ENCODE measurements at regions not wholly inside any gene's neighbourhood (a gene's known extent, or its start where the extent isn't known, plus 50 kb on each side); places are given as distances from the start of the nearest gene placed in this dataset.
"Not testable (repeated sequence)": the region's sequence is repeated elsewhere in the genome, so short reads cannot be mapped to it uniquely, and the experiment has no call there.

- DNase-seq = no peak
These were observed 262.0 kb upstream of the RARB start for GRCh38 chr3:25166016-25166415.

DNA sequence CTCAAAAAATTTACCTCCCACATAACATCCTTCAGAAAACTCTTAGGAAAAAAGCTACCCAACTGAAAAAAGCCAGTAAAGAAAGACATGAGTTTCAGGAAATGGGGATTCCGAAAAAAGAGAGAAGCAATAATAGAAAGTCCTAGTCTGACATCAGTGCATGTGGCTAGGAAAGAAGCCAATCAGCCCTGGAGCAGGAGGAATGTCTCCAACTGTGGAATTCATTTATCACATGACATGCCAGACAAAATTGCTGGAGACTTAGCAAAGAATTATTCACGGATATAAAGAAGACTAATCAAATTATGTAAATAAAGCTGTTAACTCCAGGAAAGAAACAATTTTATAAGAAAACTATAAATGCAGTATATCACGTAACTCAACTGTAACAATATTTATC lies 258.9 kb upstream of the RARB start:
- no peak for DNase-seq

DNA sequence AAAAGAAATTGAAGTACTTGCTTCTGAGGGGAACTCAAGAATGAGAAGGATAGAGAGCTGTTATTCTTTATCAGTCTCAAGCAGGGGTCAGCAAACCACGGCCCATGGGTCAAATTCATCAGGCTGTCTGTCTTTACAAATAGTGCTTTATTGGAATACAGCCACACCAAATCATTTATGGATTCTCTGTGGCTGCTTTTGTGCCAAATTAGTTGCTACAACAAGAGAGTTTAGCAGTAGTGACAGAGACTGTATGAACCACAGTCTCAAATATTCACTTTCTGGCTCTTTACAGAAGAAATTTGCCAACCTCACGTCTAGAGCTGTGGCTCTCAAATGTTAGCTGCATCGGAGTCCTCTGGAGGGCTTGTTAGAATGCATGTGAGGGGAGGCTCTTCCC lies 258.0 kb upstream of the RARB start:
- DNase-seq = no peak

- no peak for DNase-seq
These were observed 256.8 kb upstream of the RARB start for GRCh38 chr3:25171118-25171807.

GRCh38 chr3:25171897-25172296 lies 256.2 kb upstream of the RARB start:
- DNase-seq = no peak

GRCh38 chr3:25173606-25174005 lies 254.5 kb upstream of the RARB start:
- DNase-seq = no peak

DNA sequence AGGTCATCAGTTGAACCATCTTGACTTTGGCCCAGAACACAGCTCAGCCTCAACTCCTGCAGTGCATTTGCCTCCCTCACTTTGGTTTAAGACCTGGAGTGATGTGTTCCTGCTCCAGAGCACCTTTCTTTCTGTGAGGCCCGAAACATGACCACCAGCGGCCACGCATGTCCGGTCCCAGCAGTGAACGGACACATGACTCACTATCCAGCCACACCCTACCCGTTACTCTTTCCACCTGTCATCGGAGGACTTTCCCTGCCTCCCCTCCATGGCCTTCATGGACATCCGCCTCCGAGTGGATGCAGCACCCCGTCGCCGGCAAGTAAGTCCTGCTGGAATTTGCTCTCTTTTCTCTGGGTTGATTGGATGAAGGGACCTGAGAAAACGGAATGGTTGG lies 253.8 kb upstream of the RARB start:
- no peak for DNase-seq

DNA sequence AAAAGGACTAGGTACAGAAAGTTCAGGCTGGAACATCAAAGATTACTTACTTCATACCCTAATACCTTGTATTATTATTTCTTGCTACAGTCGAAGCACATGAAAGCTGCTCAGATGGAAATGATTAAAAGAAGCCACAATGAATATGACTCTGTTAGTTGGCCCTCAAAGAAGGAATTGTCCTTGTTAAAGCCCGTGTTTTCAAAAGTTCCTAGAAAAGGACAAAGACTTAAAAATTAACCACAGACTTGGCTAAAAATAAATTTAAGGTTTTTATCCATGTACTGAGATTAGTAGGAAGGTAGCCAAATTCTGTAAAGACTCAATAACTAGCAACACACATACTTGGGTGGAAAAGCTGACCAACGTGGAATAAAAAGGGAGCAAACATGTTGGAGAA lies 251.0 kb upstream of the RARB start:
- no peak for DNase-seq

- no peak for DNase-seq
These were observed 249.4 kb upstream of the RARB start for GRCh38 chr3:25178672-25179071.

- no peak for DNase-seq
These were observed 247.0 kb upstream of the RARB start for GRCh38 chr3:25181096-25181495.

GRCh38 chr3:25182794-25183193 lies 245.3 kb upstream of the RARB start:
- peak; percentile 25 for DNase-seq

GRCh38 chr3:25184641-25185250 lies 243.3 kb upstream of the RARB start:
- DNase-seq = no peak

DNA sequence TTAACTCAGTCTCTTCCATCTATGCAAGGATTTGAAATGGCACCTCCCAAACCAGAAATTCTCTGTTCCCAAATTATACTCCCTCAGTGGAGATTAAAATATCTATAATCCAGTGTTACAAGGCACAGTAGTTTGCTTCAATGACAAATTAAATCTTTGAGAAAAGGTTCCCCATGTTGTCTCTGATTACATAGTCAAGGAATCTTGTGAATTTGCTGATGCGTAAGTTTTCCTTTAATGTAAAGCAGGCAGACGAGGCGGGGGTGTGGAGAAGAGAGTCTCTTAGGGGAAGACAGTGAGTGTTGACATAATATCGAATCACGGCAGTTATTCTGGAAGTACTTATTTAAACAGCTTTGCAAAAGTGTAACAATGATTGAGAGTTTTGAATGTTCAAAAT lies 236.4 kb upstream of the RARB start:
- no peak for DNase-seq

DNA sequence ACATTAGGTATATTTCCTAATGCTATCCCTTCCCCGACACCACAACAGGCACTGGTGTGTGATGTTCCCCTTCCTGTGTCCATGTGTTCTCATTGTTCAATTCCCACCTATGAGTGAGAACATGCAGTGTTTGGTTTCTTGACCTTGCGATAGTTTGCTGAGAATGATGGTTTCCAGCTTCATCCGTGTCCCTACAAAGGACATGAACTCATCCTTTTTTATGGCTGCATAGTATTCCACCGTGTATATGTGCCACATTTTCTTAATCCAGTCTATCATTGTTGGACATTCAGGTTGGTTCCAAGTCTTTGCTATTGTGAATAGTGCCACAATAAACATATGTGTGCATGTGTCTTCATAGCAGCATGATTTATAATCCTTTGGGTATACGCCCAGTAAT lies 228.5 kb upstream of the RARB start:
- not testable (repeated sequence) for DNase-seq

DNA sequence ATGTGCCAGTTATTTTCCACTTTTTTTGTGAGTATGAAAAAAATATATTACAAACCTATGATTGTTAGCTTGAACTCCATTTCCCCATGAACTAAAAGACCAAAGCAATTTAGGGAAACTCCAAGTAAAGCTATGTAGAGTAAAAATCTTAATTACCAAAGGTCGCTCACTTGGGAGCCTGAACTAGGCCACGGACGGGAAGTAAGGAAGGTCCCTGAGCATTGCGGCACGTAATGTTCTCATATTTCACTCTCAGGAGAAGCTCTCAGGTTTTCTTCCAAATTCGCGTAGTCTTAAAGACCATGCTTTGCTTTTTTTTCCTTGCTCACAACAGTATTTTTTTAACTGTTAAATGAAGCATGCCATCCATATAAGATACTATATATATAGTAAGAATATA lies 215.3 kb upstream of the RARB start:
- DNase-seq = no peak

GRCh38 chr3:25214034-25214433 lies 214.0 kb upstream of the RARB start:
- peak; percentile 42 for DNase-seq

DNA sequence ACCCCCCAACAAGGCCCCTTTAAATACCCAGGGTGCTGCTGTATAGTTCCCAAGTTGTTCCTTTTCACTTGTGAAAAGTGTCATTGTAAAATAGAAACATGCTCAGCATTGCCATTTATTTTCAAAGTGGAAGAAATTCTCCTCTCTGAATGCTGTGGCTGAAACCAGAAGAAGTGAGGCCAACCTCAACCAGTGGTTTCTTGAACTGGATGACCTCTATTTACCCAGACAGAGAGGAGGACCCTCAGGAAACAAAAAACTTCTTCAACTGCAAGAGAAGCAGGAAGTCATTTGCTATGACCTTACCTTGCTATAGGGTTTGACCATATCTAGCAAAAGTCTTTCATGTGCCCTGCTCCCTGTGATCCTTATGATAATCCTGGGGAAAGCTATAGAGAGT lies 209.7 kb upstream of the RARB start:
- DNase-seq = no peak

GRCh38 chr3:25226747-25227146 lies 201.3 kb upstream of the RARB start:
- DNase-seq = no peak

DNA sequence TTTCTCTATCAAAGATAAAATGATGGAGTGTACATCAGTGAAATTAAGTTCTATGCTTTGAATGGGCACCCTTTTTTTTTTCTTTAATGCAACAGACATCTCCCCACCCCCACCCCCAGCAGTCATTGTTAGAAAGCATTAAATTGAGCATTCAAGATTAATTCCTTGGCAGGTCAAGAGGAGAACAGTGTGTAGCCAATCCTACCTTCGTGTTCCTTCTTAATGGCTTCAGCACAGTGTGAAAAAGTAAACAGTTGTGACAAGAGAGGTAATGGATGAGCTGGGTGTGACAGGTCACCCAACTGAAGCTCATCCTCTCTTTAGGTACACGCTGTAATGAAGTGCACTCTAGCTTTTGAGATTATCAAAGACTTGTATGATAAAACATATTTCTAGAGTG lies 198.5 kb upstream of the RARB start:
- DNase-seq = no peak

DNA sequence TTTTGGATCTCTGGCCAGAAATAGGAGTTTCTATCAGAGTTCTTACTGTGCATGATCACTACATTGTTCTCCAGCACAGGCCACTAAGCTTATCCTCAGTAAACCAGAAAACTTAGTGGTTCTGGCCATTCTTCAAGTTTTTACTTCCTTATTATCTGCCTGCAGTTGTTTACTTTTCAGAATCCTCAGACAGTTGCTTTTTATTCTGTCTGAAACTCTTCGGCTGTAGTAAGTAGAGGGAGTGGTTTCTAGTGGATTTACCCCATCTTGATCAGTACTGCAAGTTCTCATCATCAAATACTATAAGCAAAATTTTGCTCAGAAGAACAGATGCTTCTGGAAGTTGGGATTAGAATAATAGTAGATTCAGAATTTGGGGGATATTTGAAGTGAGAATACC lies 193.0 kb upstream of the RARB start:
- no peak for DNase-seq

GRCh38 chr3:25235466-25235865 lies 192.6 kb upstream of the RARB start:
- no peak for DNase-seq

DNA sequence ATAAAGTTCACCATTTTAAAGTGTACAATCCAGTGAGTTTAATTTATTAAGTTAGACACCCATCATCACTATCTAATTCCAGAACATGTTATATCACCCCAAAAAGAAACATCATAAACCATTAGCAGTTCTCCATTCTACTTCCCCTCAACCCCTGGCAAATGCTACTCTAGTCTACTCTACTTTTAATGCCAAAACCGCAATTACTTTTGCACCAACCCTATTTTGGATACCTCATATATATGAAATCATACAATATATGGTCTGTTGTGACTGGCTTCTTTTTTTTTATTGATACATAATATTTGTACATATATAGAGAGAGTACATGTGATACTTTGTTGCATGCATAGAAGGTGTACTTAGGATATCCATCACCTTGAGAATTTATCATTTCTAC lies 190.5 kb upstream of the RARB start:
- no peak for DNase-seq

- no peak for DNase-seq
These were observed 189.0 kb upstream of the RARB start for GRCh38 chr3:25239042-25239441.

DNA sequence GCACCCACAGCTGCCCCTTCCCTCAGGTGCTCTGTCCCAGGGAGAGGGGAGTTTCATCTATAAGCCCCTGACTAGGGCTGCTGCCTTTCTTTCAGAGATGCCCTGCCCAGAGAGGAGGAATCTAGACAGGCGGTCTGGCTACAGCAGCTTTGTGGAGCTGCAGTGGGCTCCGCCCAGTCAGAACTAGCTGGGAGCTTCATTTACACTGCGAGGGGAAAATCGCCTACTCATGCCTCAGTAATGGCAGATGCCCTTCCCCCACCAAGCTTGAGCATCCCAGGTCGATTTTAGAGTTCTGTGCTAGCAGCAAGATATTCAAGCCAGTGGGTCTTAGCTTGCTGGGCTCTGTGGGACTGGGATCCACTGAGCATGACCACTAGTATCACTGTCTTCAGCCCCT lies 181.2 kb upstream of the RARB start:
- no peak for DNase-seq

GRCh38 chr3:25252291-25252690 lies 175.8 kb upstream of the RARB start:
- DNase-seq = no peak

Data from femur (tissue), 1 donor.